Vagina (tissue), 2 donors: ENCODE measurements at regions not wholly inside any gene's neighbourhood (a gene's known extent, or its start where the extent isn't known, plus 50 kb on each side); places are given as distances from the start of the nearest gene placed in this dataset.

Experiments used
- CTCF ChIP-seq, 3 experiments: fragments of 450-650 bp in 2 of 3; fragments of 200-600 bp in 1 of 3; sonication (generic) in 1 of 3; IDR thresholded peaks; one replicate each; pipeline ENCODE4 v1.5.1; 2017 to 2019; ENCODE audit warnings: antibody characterized with exemption in 3 of 3, mild to moderate bottlenecking in 2 of 3, moderate library complexity in 2 of 3
- POLR2A ChIP-seq, 2 donors: fragments of 450-650 bp; IDR thresholded peaks; one replicate each; pipeline ENCODE4 v1.6.1; 2017; ENCODE audit warnings: antibody characterized with exemption in 2 of 2, mild to moderate bottlenecking in 2 of 2, moderate library complexity in 2 of 2
- POLR2AphosphoS5 ChIP-seq, 2 donors: sonication (generic); formaldehyde crosslinking; IDR thresholded peaks; one replicate each; pipeline ENCODE4 v1.9.0; 2017; ENCODE audit warnings: antibody characterized with exemption in 2 of 2, mild to moderate bottlenecking in 2 of 2, low read depth in 1 of 2; ENCODE audit not compliant: insufficient read depth in 1 of 2

DNA sequence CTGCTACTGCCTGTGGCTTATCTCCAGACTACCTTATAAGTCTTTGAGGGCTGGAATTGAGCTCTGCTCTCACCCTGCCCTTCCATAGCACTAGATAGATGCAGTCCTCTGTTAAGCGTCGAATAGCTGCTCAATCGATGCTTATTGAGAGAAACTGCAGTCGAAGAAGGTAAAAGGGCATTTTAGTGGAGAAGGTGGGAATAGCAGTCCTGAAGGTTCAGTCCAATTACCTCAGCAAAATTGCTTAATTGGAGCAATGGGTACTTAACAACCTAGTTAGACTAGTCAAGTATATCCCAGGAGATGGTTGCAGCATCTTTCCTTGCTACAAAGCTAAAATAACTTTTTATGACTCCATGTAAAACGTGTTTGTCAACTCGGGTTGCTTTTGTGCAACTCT, 66.8 kb upstream of the NT5E start:
- TF ChIP-seq CTCF (IDR thresholded peaks at IDR 0.05) = no peak
- no peak for TF ChIP-seq POLR2A (IDR thresholded peaks at IDR 0.05)
- TF ChIP-seq POLR2AphosphoS5 (IDR thresholded peaks at IDR 0.05; ENCODE audit: insufficient read depth in 1 of 2, low read depth in 1 of 2) = no peak
